ENCODE measurements at regions not wholly inside any gene's neighbourhood (a gene's known extent, or its start where the extent isn't known, plus 50 kb on each side); places are given as distances from the start of the nearest gene placed in this dataset.
"Not testable (repeated sequence)": the region's sequence is repeated elsewhere in the genome, so short reads cannot be mapped to it uniquely, and the experiment has no call there.

GRCh38 chr12:68484578-68484977, 126.1 kb upstream of the RAP1B start:
- not testable (repeated sequence) for H3K4me3 ChIP-seq (ENCODE audit: insufficient read depth, low read depth, low read length); H3K27me3 ChIP-seq (ENCODE audit: control insufficient read depth, insufficient read depth, low read length); H3K36me3 ChIP-seq (replicated peaks; ENCODE audit: control insufficient read depth, insufficient read depth, low read length); DNase-seq

- not testable (repeated sequence) for H3K36me3 ChIP-seq (replicated peaks; ENCODE audit: control insufficient read depth, insufficient read depth, low read length); H3K4me3 ChIP-seq (ENCODE audit: insufficient read depth, low read depth, low read length); DNase-seq; H3K27me3 ChIP-seq (ENCODE audit: control insufficient read depth, insufficient read depth, low read length)
Measured at GRCh38 chr12:68486449-68486848, 124.2 kb upstream of the RAP1B start.

GRCh38 chr12:68487721-68488309, 122.9 kb upstream of the RAP1B start:
- H3K36me3 ChIP-seq (replicated peaks; ENCODE audit: control insufficient read depth, insufficient read depth, low read length): no peaks in the 10 kb centered on the region
- H3K27me3 ChIP-seq (ENCODE audit: control insufficient read depth, insufficient read depth, low read length): no peaks in the 10 kb centered on the region
- H3K4me3 ChIP-seq (ENCODE audit: insufficient read depth, low read depth, low read length): no peak overlapping the region
- peak; percentile 32 for DNase-seq

- no peak for DNase-seq
- H3K27me3 ChIP-seq (ENCODE audit: control insufficient read depth, insufficient read depth, low read length): no peaks in the 10 kb centered on the region
- no peaks in the 10 kb centered on the region for H3K36me3 ChIP-seq (replicated peaks; ENCODE audit: control insufficient read depth, insufficient read depth, low read length)
- H3K4me3 ChIP-seq (ENCODE audit: insufficient read depth, low read depth, low read length): no peak overlapping the region
Measured at GRCh38 chr12:68489273-68489672, 121.4 kb upstream of the RAP1B start.

- Histone ChIP-seq H3K4me3 (ENCODE audit: insufficient read depth, low read depth, low read length) (no peak overlapping the region), H3K36me3 (replicated peaks; ENCODE audit: control insufficient read depth, insufficient read depth, low read length) (no peaks in the 10 kb centered on the region), H3K27me3 (ENCODE audit: control insufficient read depth, insufficient read depth, low read length) (no peaks in the 10 kb centered on the region)
- no peak for DNase-seq
Measured at GRCh38 chr12:68490476-68490875, 120.2 kb upstream of the RAP1B start.

- no peaks in the 10 kb centered on the region for H3K27me3 ChIP-seq (ENCODE audit: control insufficient read depth, insufficient read depth, low read length)
- no peak for DNase-seq
- H3K4me3 ChIP-seq (ENCODE audit: insufficient read depth, low read depth, low read length): no peak overlapping the region
- no peaks in the 10 kb centered on the region for H3K36me3 ChIP-seq (replicated peaks; ENCODE audit: control insufficient read depth, insufficient read depth, low read length)
Measured at GRCh38 chr12:68491204-68491960, 119.3 kb upstream of the RAP1B start.

GRCh38 chr12:68495336-68496070, 115.2 kb upstream of the RAP1B start:
- H3K36me3 ChIP-seq (replicated peaks; ENCODE audit: control insufficient read depth, insufficient read depth, low read length): no peaks in the 10 kb centered on the region
- no peak overlapping the region for H3K4me3 ChIP-seq (ENCODE audit: insufficient read depth, low read depth, low read length)
- no peak for DNase-seq

GRCh38 chr12:68497107-68497506, 113.6 kb upstream of the RAP1B start:
- Histone ChIP-seq H3K27me3 (ENCODE audit: control insufficient read depth, insufficient read depth, low read length) (no peaks in the 10 kb centered on the region), H3K36me3 (replicated peaks; ENCODE audit: control insufficient read depth, insufficient read depth, low read length) (no peaks in the 10 kb centered on the region), H3K4me3 (ENCODE audit: insufficient read depth, low read depth, low read length) (no peak overlapping the region)
- no peak for DNase-seq

More at GRCh38 chr12:68495336-68496070, 115.2 kb upstream of the RAP1B start:
- H3K27me3 ChIP-seq (ENCODE audit: control insufficient read depth, insufficient read depth, low read length): no peaks in the 10 kb centered on the region

- no peaks in the 10 kb centered on the region for H3K27me3 ChIP-seq (ENCODE audit: control insufficient read depth, insufficient read depth, low read length)
- no peak for DNase-seq
- H3K4me3 ChIP-seq (ENCODE audit: insufficient read depth, low read depth, low read length): no peak overlapping the region
- no peaks in the 10 kb centered on the region for H3K36me3 ChIP-seq (replicated peaks; ENCODE audit: control insufficient read depth, insufficient read depth, low read length)
Measured at GRCh38 chr12:68497702-68498101, 113.0 kb upstream of the RAP1B start.

GRCh38 chr12:68498736-68499135, 112.0 kb upstream of the RAP1B start:
- DNase-seq: no peak
- H3K4me3 ChIP-seq (ENCODE audit: insufficient read depth, low read depth, low read length): no peak overlapping the region
- H3K27me3 ChIP-seq (ENCODE audit: control insufficient read depth, insufficient read depth, low read length): no peaks in the 10 kb centered on the region
- H3K36me3 ChIP-seq (replicated peaks; ENCODE audit: control insufficient read depth, insufficient read depth, low read length): no peaks in the 10 kb centered on the region

- DNase-seq: no peak
- Histone ChIP-seq H3K4me3 (ENCODE audit: insufficient read depth, low read depth, low read length) (no peak overlapping the region), H3K36me3 (replicated peaks; ENCODE audit: control insufficient read depth, insufficient read depth, low read length) (no peaks in the 10 kb centered on the region), H3K27me3 (ENCODE audit: control insufficient read depth, insufficient read depth, low read length) (no peaks in the 10 kb centered on the region)
Measured at GRCh38 chr12:68499616-68500015, 111.1 kb upstream of the RAP1B start.

GRCh38 chr12:68501226-68501625, 109.5 kb upstream of the RAP1B start:
- Histone ChIP-seq H3K4me3 (ENCODE audit: insufficient read depth, low read depth, low read length) (no peak overlapping the region), H3K36me3 (replicated peaks; ENCODE audit: control insufficient read depth, insufficient read depth, low read length) (no peaks in the 10 kb centered on the region), H3K27me3 (ENCODE audit: control insufficient read depth, insufficient read depth, low read length) (no peaks in the 10 kb centered on the region)
- no peak for DNase-seq

- no peaks in the 10 kb centered on the region for H3K36me3 ChIP-seq (replicated peaks; ENCODE audit: control insufficient read depth, insufficient read depth, low read length)
- H3K4me3 ChIP-seq (ENCODE audit: insufficient read depth, low read depth, low read length): no peak overlapping the region
- no peaks in the 10 kb centered on the region for H3K27me3 ChIP-seq (ENCODE audit: control insufficient read depth, insufficient read depth, low read length)
- no peak for DNase-seq
Measured at GRCh38 chr12:68505970-68506369, 104.7 kb upstream of the RAP1B start.

GRCh38 chr12:68506619-68507018, 104.1 kb upstream of the RAP1B start:
- Histone ChIP-seq H3K27me3 (ENCODE audit: control insufficient read depth, insufficient read depth, low read length) (no peaks in the 10 kb centered on the region), H3K4me3 (ENCODE audit: insufficient read depth, low read depth, low read length) (no peak overlapping the region), H3K36me3 (replicated peaks; ENCODE audit: control insufficient read depth, insufficient read depth, low read length) (no peaks in the 10 kb centered on the region)
- DNase-seq: no peak

GRCh38 chr12:68507657-68508056, 103.0 kb upstream of the RAP1B start:
- Histone ChIP-seq H3K36me3 (replicated peaks; ENCODE audit: control insufficient read depth, insufficient read depth, low read length) (no peaks in the 10 kb centered on the region), H3K27me3 (ENCODE audit: control insufficient read depth, insufficient read depth, low read length) (no peaks in the 10 kb centered on the region), H3K4me3 (ENCODE audit: insufficient read depth, low read depth, low read length) (no peak overlapping the region)
- DNase-seq: no peak
